Karpas-422 (cell line): ENCODE measurements at regions not wholly inside any gene's neighbourhood (a gene's known extent, or its start where the extent isn't known, plus 50 kb on each side); places are given as distances from the start of the nearest gene placed in this dataset.

Experiments used
- DNase-seq: peaks from one replicate; pipeline ENCODE4 v3.0.0-alpha.2; 2015
- H2AFZ ChIP-seq: fragments of 200-600 bp; sonication (generic); 2 replicates; pipeline ENCODE4 v1.6.1; 2014; ENCODE audit warnings: antibody characterized with exemption, low read length, mixed read lengths
- H3K27ac ChIP-seq: fragments of 200-600 bp; sonication (generic); 2 replicates; pipeline ENCODE4 v1.5.1; 2014; ENCODE audit warnings: mild to moderate bottlenecking, low read length, moderate library complexity
- H3K27me3 ChIP-seq: fragments of 200-600 bp; sonication (generic); 2 replicates; pipeline ENCODE4 v1.6.1; 2014; ENCODE audit warnings: low read length, mixed read lengths
- H3K36me3 ChIP-seq: fragments of 200-600 bp; sonication (generic); 2 replicates; pipeline ENCODE4 v1.6.1; 2014; ENCODE audit warnings: low read length, mixed read lengths; ENCODE audit not compliant: insufficient read depth
- H3K4me1 ChIP-seq: fragments of 200-600 bp; sonication (generic); 2 replicates; pipeline ENCODE4 v1.6.1; 2014; ENCODE audit warnings: mild to moderate bottlenecking, low read length, mixed read lengths
- H3K4me2 ChIP-seq: fragments of 200-600 bp; sonication (generic); 2 replicates; pipeline ENCODE4 v1.6.1; 2014; ENCODE audit warnings: low read length, low read depth, mild to moderate bottlenecking; ENCODE audit not compliant: poor library complexity, severe bottlenecking
- H3K4me3 ChIP-seq: fragments of 200-600 bp; sonication (generic); 2 replicates; pipeline ENCODE4 v1.5.1; 2014; ENCODE audit warnings: mild to moderate bottlenecking, antibody characterized with exemption, low read length, mixed read lengths
- H3K79me2 ChIP-seq: fragments of 200-600 bp; sonication (generic); 2 replicates; pipeline ENCODE4 v1.6.1; 2014; ENCODE audit warnings: mild to moderate bottlenecking, low read length, mixed read lengths
- H3K9ac ChIP-seq: fragments of 200-600 bp; sonication (generic); 2 replicates; pipeline ENCODE4 v1.6.0; 2014; ENCODE audit warnings: low read length
- H3K9me2 ChIP-seq: fragments of 200-600 bp; sonication (generic), shearing (Covaris generic); replicated peaks from 2 replicates; pipeline ENCODE4 v1.6.0; 2014; ENCODE audit warnings: mild to moderate bottlenecking, low read length, moderate library complexity; ENCODE audit not compliant: insufficient read depth
- H3K9me3 ChIP-seq: fragments of 300-700, 200-600 bp; sonication (generic); 2 replicates; pipeline ENCODE4 v1.6.1; 2014; ENCODE audit warnings: low read length, mixed read lengths
- H4K20me1 ChIP-seq: fragments of 200-600 bp; sonication (generic); 2 replicates; pipeline ENCODE4 v1.6.1; 2014; ENCODE audit warnings: mild to moderate bottlenecking, antibody characterized with exemption, low read length, low read depth; ENCODE audit not compliant: insufficient read depth

GRCh38 chr2:80894486-80894885, 589.9 kb upstream of the LRRTM1 start:
- H3K79me2 ChIP-seq: no peaks in the 10 kb centered on the region
- no peak for DNase-seq
- H3K4me3 ChIP-seq: no peak overlapping the region
- H3K27ac ChIP-seq: no peak overlapping the region
- no peaks in the 10 kb centered on the region for H3K4me1 ChIP-seq
- no peak overlapping the region for H3K9ac ChIP-seq
- no peak overlapping the region for H2AFZ ChIP-seq
- H3K36me3 ChIP-seq: no peaks in the 10 kb centered on the region
- H4K20me1 ChIP-seq: no peaks in the 10 kb centered on the region
- H3K9me3 ChIP-seq: peaks cover 22% of the 10 kb centered on the region
- no peak overlapping the region for H3K4me2 ChIP-seq
- no peaks in the 10 kb centered on the region for H3K27me3 ChIP-seq
- H3K9me2 ChIP-seq: no peaks in the 10 kb centered on the region

GRCh38 chr2:80893711-80894110, 589.2 kb upstream of the LRRTM1 start:
- Histone ChIP-seq H3K27me3 (no peaks in the 10 kb centered on the region), H3K36me3 (no peaks in the 10 kb centered on the region), H3K9me2 (no peaks in the 10 kb centered on the region), H3K9ac (no peak overlapping the region), H3K27ac (no peak overlapping the region), H3K4me3 (no peak overlapping the region), H4K20me1 (no peaks in the 10 kb centered on the region), H2AFZ (no peak overlapping the region), H3K9me3 (peaks cover 18% of the 10 kb centered on the region), H3K4me2 (no peak overlapping the region), H3K4me1 (no peaks in the 10 kb centered on the region), H3K79me2 (no peaks in the 10 kb centered on the region)
- no peak for DNase-seq

DNA sequence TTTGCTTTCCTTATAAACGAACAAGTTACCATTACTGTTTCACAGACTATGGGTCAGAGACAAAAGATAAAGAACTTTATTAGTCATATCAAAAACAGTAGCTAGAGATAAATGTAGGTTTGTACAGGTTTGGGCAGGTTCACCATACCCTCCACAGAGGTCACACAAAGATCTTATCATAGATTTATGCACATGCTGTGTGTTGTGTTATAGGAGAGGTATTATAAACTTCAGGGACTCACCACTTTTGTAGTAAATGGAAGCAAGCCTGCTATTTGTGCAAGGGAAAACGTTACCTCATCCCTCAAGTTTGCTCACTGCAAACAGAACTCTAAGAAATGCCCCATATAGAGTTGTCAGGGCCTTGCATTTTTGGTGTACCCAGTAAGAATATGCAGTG, 584.5 kb upstream of the LRRTM1 start:
- H3K9me3 ChIP-seq: peaks cover 15% of the 10 kb centered on the region; the same call in 1 of the 2 replicates
- H3K79me2 ChIP-seq: no peaks in the 10 kb centered on the region
- H4K20me1 ChIP-seq: no peaks in the 10 kb centered on the region
- no peak overlapping the region for H3K4me3 ChIP-seq
- DNase-seq: no peak
- no peaks in the 10 kb centered on the region for H3K9me2 ChIP-seq
- no peaks in the 10 kb centered on the region for H3K36me3 ChIP-seq
- H3K4me1 ChIP-seq: no peaks in the 10 kb centered on the region
- H3K27ac ChIP-seq: no peak overlapping the region
- no peak overlapping the region for H3K9ac ChIP-seq
- no peak overlapping the region for H2AFZ ChIP-seq
- H3K27me3 ChIP-seq: no peaks in the 10 kb centered on the region
- no peak overlapping the region for H3K4me2 ChIP-seq

GRCh38 chr2:80887841-80888378, 583.4 kb upstream of the LRRTM1 start:
- Histone ChIP-seq H3K79me2 (no peaks in the 10 kb centered on the region), H3K9me2 (no peaks in the 10 kb centered on the region)

GRCh38 chr2:80874374-80874773, 569.8 kb upstream of the LRRTM1 start:
- no peak for DNase-seq
- 0 out of 2 replicates have a peak, but pooled peaks cover 3% of the 10 kb centered on the region for H3K9me2 ChIP-seq
- H3K4me3 ChIP-seq: no peak overlapping the region

More at GRCh38 chr2:80887841-80888378, 583.4 kb upstream of the LRRTM1 start:
- DNase-seq: no peak
- Histone ChIP-seq H3K4me3 (no peak overlapping the region), H3K4me1 (no peaks in the 10 kb centered on the region), H3K27me3 (no peaks in the 10 kb centered on the region), H3K4me2 (no peak overlapping the region), H2AFZ (no peak overlapping the region), H4K20me1 (no peaks in the 10 kb centered on the region), H3K27ac (no peak overlapping the region), H3K9ac (no peak overlapping the region), H3K9me3 (peaks cover 15% of the 10 kb centered on the region; the same call in 1 of the 2 replicates), H3K36me3 (no peaks in the 10 kb centered on the region)

DNA sequence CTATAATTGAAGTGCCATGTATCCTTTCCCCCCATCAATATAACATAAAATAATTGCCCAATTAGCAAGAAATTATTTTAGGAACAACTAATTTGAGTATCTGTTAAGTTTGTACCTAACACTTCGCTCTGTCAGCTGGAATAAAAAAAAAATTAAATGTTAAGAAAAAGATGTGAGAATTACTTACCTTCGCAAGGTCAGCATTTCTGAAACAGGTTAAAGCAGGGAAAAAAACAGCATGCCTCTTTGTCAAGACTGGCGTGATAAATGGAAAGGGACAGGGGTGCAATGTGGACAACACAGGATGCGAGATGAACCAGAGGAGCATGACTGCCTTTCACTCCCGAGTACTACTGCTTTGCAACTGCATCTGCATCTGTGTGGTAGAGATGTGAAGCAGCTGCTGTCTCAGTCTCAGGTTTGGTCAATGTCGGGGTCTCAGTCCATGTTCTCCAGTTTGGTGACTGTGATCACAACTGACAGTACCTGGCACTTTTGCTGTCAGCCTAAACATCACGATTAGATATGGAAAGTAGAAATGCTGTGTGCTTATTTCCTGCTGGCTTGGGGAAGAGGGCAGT, 565.4 kb upstream of the LRRTM1 start:
- Histone ChIP-seq H3K4me3 (no peak overlapping the region), H3K27ac (no peak overlapping the region), H3K9me2 (0 out of 2 replicates have a peak, but pooled peaks cover 3% of the 10 kb centered on the region), H3K4me2 (no peak overlapping the region), H4K20me1 (no peaks in the 10 kb centered on the region), H3K4me1 (no peaks in the 10 kb centered on the region), H3K27me3 (no peaks in the 10 kb centered on the region), H2AFZ (no peak overlapping the region), H3K9me3 (peaks cover 27% of the 10 kb centered on the region), H3K9ac (no peak overlapping the region), H3K36me3 (no peaks in the 10 kb centered on the region), H3K79me2 (no peaks in the 10 kb centered on the region)
- DNase-seq: no peak

More at GRCh38 chr2:80874374-80874773, 569.8 kb upstream of the LRRTM1 start:
- Histone ChIP-seq H3K36me3 (no peaks in the 10 kb centered on the region), H2AFZ (no peak overlapping the region), H4K20me1 (no peaks in the 10 kb centered on the region), H3K9me3 (peaks cover 15% of the 10 kb centered on the region), H3K27ac (no peak overlapping the region), H3K4me2 (no peak overlapping the region), H3K79me2 (no peaks in the 10 kb centered on the region), H3K9ac (no peak overlapping the region), H3K4me1 (no peaks in the 10 kb centered on the region), H3K27me3 (no peaks in the 10 kb centered on the region)

- Histone ChIP-seq H2AFZ (no peak overlapping the region), H3K9me2 (no peaks in the 10 kb centered on the region), H3K27ac (no peak overlapping the region), H3K79me2 (no peaks in the 10 kb centered on the region), H3K36me3 (no peaks in the 10 kb centered on the region), H3K4me1 (no peaks in the 10 kb centered on the region), H3K9ac (no peak overlapping the region), H4K20me1 (no peaks in the 10 kb centered on the region), H3K27me3 (no peaks in the 10 kb centered on the region), H3K9me3 (peaks cover 47% of the 10 kb centered on the region), H3K4me3 (no peak overlapping the region), H3K4me2 (no peak overlapping the region)
- no peak for DNase-seq
These were observed 558.7 kb upstream of the LRRTM1 start for GRCh38 chr2:80863147-80863714.

DNA sequence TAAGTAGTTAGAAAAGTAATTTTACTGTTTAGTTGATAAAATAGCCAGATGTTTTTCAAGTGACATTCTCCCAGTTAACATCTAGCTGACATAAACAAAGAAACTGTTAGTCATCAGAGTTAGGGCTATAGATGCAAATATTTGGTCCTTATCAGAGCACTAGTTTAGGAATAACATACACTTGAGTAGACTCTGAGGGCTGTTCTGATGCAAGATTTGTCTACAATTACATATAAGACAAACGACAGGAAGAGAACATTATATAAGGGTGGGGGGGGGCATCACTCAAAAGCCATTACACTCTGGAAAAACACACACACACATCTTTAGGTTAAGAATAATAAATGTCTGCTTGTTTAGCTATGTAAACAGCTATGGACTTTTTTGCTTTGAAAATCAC, 554.4 kb upstream of the LRRTM1 start:
- H3K4me1 ChIP-seq: no peaks in the 10 kb centered on the region
- H2AFZ ChIP-seq: no peak overlapping the region
- H3K4me2 ChIP-seq: no peak overlapping the region
- no peaks in the 10 kb centered on the region for H3K9me2 ChIP-seq
- no peaks in the 10 kb centered on the region for H3K27me3 ChIP-seq
- H3K79me2 ChIP-seq: no peaks in the 10 kb centered on the region
- no peaks in the 10 kb centered on the region for H4K20me1 ChIP-seq
- H3K4me3 ChIP-seq: no peak overlapping the region
- no peaks in the 10 kb centered on the region for H3K36me3 ChIP-seq
- no peak overlapping the region for H3K27ac ChIP-seq
- no peak for DNase-seq
- H3K9ac ChIP-seq: no peak overlapping the region
- H3K9me3 ChIP-seq: peaks cover 43% of the 10 kb centered on the region
